NCI-H187 (cell line): ENCODE measurements at regions not wholly inside any gene's neighbourhood (a gene's known extent, or its start where the extent isn't known, plus 50 kb on each side); places are given as distances from the start of the nearest gene placed in this dataset.

Source experiments
- DNase-seq, 2 experiments: peaks; one replicate each; lab custom pipeline; 2025; lab: John Stamatoyannopoulos, UW

DNA sequence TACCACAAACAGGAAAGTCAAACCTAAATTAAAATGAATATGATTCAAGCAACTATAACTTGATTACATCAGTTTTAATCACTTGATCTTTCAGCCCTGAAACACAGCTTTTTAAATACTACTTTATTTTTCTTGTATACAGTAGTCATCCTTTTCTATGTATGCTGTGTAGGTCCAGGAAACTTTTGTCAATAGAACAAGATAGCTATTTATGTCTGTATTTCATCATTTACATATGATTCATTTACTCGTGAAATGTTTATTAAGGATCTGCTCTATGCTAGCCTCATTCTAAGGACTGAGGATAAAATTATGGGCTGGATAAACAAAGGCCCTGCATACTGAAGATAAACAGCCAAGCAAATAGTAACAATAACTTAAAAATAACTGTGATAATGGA lies 930.2 kb downstream of the TFAP2A start:
- no peak for DNase-seq

DNA sequence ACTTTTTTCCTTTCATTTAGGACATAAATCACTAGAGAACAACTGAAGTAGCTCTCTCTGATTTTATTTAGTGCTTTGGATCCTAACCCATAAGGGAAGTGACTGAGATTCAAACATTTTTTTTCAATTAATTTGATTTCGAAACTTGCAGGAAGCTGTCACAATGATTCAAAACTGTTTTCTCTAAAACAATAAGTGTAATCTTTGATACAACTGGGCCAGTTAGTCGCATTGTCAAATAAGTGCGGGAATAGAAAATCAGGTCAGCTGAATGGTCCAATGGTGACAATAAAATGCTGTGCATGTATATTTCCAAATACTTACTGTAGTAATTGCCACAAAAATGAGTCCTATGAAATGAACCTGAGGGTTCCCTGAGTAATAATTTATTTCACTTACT lies 930.8 kb downstream of the TFAP2A start:
- no peak for DNase-seq

GRCh38 chr6:9482030-9482738 lies 932.7 kb downstream of the TFAP2A start:
- no peak for DNase-seq

DNA sequence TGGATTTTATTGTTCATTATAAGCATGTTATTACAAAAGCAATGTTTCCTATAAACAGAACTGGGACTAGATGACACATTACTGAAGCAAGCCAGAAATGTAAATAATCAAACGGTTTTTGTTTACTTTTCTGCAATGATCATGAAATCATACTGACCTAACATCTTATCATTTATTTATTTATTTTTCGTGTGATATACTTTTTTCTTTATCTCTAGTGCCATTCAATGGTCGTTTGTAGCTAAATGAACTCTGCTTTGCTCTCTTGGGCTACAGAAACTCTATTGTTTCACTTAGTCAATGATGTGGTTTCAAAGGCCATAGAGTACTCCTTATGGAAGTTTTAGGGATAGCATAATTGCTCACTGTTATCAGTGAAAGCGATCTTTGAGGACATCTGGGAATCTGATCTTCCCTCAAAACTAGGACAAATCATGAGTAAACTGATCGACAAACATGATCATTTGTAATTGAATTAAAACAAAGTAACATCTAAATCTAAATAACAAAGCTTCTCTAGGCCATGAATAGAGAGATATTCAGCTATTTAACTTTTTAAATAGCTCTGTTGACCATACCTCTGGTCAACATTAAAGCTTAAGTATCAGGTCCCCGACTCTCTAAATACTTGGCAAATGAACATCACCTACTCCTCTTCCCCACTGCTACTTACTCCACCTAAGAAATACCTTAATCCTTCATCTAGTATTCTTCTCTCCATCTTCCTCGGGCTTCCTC lies 933.4 kb downstream of the TFAP2A start:
- no peak for DNase-seq

DNA sequence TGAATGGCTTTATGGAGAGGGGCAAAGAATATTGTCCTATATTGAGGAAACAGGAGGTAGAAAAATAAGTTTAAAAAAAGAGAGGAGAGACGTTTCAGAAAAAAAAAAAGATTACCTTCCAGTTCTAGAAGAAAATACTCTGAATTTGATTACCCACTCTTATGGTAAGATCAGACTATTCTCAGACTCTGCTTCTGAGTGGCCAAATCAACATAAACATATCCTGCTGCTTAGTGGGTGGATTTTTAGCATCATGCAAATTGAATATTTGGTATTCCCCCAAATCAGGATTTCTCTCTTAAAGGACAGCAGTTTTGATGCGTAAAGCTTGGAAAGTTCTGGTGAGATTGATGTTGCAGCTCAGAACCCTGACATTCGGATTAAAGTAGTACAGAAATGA lies 946.6 kb downstream of the TFAP2A start:
- DNase-seq, result no peak

GRCh38 chr6:9467741-9468140 lies 947.1 kb downstream of the TFAP2A start:
- DNase-seq, result no peak

DNA sequence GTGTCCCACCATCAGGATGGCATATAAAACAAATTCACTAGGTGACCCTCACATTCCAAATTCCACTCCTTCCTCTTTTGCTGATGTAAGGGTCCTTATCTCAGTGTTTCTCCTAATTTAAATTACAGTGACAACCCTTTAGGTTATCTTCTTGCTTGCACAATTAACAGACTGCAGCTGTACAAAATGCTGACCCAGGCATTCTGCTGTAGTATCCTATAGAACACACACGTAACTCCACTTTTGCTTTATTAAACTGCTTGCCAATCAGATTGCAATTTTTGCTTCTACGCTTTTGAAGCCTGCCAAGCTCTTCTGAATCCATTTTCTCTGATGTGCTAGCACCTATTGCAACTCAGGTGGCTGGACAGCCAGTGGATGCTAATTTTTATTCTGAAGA lies 950.3 kb downstream of the TFAP2A start:
- DNase-seq, result no peak

GRCh38 chr6:9463311-9463710 lies 951.6 kb downstream of the TFAP2A start:
- DNase-seq, result no peak

- DNase-seq, result no peak
Measured at GRCh38 chr6:9461188-9461587, 953.7 kb downstream of the TFAP2A start.

- DNase-seq, result no peak
Measured at GRCh38 chr6:9458424-9458823, 956.5 kb downstream of the TFAP2A start.

GRCh38 chr6:9455864-9456658 lies 958.8 kb downstream of the TFAP2A start:
- peak; percentile 29 to 32 for DNase-seq

DNA sequence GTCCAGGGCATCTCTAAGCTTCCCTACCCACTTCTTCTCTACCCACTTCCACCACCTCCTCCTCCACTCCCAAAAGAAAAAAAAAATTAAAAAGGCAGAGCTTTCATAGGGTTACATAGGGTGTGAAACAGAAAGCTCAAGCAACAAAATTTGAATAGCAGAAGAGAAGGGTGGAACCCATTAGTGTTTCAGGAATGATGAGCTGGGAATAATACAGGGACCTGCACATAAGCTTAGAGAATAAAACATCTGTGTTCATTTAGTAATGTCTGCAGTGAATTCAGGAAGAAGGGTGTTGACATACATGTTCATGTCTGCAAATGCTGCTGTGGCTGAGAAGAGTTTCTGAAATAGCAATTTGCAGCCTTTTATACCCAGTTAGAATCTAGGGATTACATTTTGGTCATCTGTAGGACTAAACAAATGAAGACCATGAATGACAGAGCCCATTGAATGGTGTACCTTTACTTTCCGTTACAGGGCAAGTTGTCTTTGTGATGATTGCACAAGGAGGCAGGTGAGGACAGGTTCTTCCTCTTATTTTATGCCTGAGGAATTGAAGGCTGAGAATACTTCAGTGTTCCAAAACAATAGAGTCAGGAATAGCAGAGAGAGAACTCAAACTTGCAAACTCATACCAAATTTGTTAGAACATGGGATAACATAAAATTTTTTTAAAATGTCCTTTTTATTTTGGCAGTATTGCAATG lies 975.1 kb downstream of the TFAP2A start:
- no peak for DNase-seq

GRCh38 chr6:9437836-9438235 lies 977.0 kb downstream of the TFAP2A start:
- no peak for DNase-seq

DNA sequence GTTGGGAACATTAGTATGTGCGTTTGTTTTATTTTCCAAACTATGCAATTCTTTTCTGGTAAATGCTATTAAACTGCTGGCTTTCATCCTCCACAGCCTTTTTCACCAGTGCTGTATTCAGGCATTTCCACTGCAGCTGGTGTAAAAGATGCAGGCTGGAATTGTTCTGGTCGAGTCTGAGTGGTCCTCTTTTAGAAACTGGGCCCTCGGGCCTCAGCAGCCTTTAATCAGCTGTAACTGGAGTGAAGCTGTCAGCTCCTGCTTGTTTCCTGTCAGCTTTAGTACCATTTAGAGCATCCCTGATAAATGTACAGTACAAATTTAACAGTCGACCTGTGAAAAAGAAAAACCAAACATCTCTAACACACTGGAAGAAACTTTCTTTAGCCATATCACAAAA lies 979.6 kb downstream of the TFAP2A start:
- DNase-seq, result no peak

- DNase-seq, result no peak
Measured at GRCh38 chr6:9431945-9432344, 982.9 kb downstream of the TFAP2A start.

- DNase-seq, result no peak
Measured at GRCh38 chr6:9428421-9429172, 986.3 kb downstream of the TFAP2A start.

DNA sequence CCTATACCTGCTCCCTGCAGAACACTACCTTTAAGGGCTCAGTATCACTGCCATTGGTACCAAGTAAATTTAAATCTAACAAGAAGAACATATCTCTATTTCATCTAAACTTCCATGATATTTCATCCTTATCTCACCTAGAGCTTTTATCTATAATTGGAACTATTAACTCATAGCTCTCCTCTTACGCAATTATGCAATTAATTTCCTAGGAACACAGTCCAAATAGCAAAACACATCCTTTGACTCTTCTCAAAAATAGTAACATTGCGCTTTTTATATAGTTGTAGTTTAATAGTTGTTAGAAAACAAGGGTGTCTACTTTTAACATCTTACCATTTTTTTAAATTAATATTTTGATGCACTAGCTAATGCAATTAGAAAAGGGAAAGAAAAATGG lies 986.8 kb upstream of the SLC35B3 start:
- no peak for DNase-seq

DNA sequence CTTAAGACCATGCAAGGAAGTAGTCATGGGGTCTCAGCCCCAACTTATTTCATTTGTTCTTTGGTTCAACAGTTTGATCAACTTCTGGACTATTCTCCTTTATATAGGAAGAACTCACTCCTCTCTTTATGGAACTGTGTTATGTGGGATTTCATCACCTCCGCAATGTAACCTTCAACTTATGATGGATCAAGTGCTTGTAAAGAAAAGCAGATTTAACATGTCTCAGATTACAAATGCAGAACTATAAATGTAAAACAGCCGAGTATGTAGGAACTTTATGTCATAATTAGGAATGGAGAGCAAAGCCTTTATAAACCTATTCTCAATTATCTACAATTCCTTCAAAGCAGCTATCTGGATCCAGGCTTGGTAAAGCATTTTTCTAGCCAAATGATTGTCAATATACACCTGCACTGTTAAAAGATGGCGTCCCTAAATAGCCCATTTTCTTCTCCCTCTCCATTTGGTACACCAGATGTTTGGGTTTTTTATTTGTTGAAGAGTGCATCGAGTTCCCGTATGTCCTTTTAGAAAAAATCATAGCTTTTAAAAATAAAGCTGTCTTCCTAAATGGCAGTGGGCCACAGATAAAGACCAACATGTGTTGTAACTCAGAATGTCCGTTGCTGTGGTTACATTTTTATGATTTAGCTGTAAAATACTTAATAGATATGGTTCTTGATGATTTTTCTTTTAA lies 985.1 kb upstream of the SLC35B3 start:
- no peak for DNase-seq

DNA sequence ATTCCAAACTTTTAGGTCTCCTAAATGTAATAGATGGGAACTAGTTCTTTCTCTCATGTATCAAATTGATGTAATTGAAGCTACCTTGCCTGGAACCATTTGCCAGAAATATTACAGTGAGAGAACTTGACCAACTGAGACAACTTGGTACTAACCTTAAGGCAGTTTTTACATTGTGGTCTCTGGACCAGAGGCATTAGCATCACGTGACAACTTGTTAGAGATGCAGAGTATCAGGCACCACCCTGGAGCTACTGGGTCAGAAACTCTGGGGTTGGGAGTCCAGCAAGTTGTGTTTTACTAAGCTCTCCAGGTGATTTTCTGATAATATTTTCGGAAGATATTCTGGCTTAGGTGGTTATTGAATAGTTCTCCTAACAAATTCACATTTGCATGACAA lies 982.1 kb upstream of the SLC35B3 start:
- DNase-seq, result no peak

DNA sequence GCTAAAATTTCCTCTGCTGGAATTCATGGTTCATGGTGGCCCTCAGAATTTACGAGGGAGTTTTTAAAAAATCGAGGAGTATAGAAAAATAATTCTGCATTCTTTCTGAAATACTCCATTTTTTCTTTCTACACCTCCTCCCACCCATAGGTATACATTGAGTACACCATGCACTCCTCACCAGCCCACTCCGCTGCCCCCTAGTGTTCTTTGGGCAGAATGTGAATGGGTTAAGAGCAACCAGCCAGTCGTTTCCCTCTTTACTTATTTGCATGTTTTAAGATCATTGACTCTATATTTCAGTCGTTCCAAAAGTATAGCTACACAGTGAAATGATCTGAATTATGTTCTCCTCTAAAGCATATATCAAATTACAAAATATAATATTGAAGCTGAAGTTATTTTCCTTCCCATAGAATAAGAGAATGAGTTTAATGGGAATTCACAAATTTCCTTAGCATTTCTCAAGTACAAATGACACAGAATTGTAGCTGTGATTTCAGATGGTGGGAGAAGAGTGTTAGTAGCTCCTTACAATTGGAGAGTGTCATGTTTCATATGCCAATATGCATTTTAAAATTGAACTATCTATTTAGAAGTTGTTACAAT lies 977.7 kb upstream of the SLC35B3 start:
- DNase-seq, result peak in 1 of 2 experiments; percentile 7
